ENCODE measurements at regions not wholly inside any gene's neighbourhood (a gene's known extent, or its start where the extent isn't known, plus 50 kb on each side); places are given as distances from the start of the nearest gene placed in this dataset.
"Not testable (repeated sequence)": the region's sequence is repeated elsewhere in the genome, so short reads cannot be mapped to it uniquely, and the experiment has no call there.

DNA sequence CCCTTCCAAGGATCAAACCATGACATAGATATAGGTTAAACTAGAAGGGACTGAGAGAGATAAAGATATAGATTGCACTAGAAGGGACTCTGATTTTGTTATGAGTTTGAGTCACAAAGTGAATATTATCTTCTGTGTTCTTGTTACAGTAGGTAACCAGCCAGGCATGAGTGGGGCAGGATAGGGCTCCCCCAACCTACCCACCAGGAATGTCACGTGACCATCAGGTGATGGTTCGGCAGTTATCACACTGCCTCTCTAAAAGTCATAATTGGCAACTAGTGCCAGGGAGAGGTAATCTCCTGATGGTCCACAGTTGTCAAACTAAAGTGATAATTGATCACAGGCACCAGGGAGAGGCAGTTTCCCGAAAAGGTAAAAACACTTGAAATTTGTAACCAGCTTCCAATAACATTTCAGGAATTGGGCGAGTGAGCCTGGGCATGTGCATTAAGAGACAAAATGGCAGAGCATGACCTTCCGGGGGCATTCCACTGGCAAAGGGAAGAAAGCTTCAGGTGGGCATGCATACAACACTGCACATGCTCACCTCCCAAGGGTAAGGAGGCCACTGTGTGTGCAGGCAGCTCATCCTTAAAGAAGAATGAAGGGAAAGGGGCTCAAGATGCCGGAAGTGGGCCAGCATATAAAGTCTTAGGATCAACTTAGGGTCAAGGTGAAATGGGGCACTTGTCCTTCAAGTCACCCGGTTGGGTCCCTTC lies 533.6 kb upstream of the HTR2C start:
- H3K9me2 ChIP-seq (replicated peaks; ENCODE audit: insufficient read depth, low read length): no peaks in the 10 kb centered on the region
- no peaks in the 10 kb centered on the region for H4K20me1 ChIP-seq (ENCODE audit: insufficient read depth, low read depth, low read length)
- no peak overlapping the region for H2AFZ ChIP-seq (ENCODE audit: low read length)
- no peak overlapping the region for H3K27ac ChIP-seq (ENCODE audit: low read length)
- H3K9me3 ChIP-seq (ENCODE audit: low read length): no peaks in the 10 kb centered on the region
- no peaks in the 10 kb centered on the region for H3K27me3 ChIP-seq (ENCODE audit: low read length)
- H3K79me2 ChIP-seq (ENCODE audit: low read length): no peaks in the 10 kb centered on the region
- no peak for DNase-seq
- no peaks in the 10 kb centered on the region for H3K36me3 ChIP-seq (ENCODE audit: insufficient read depth, low read length)
- no peak overlapping the region for H3K4me2 ChIP-seq (ENCODE audit: low read depth, low read length, poor library complexity, severe bottlenecking)
- no peak overlapping the region for H3K4me3 ChIP-seq (ENCODE audit: low read length)
- no peak overlapping the region for H3K9ac ChIP-seq (ENCODE audit: low read length)
- no peaks in the 10 kb centered on the region for H3K4me1 ChIP-seq (ENCODE audit: low read length)

DNA sequence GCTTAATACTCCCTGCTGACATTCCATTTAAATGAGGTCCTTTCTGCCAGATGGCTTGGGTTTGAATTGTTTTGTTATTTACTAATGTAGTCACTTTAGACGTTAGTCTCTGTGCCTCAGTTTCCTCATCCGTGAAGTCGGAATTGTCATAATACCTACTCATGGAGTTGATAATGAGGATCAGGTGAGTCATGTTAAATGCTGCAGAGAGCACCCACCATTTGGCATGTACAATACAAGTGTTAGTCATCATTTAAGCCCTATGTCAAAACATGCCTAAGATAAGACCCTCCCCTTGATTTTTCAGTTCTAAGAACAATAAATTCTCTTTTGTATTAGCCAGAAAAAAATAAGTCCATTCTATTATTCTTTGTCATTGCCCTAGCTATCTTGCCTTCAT lies 534.8 kb upstream of the HTR2C start:
- Histone ChIP-seq H3K9me3 (ENCODE audit: low read length) (no peaks in the 10 kb centered on the region), H3K4me2 (ENCODE audit: low read depth, low read length, poor library complexity, severe bottlenecking) (no peak overlapping the region), H3K9ac (ENCODE audit: low read length) (no peak overlapping the region), H3K4me1 (ENCODE audit: low read length) (no peaks in the 10 kb centered on the region), H3K9me2 (replicated peaks; ENCODE audit: insufficient read depth, low read length) (no peaks in the 10 kb centered on the region), H3K79me2 (ENCODE audit: low read length) (no peaks in the 10 kb centered on the region), H3K4me3 (ENCODE audit: low read length) (no peak overlapping the region), H3K27me3 (ENCODE audit: low read length) (no peaks in the 10 kb centered on the region), H4K20me1 (ENCODE audit: insufficient read depth, low read depth, low read length) (no peaks in the 10 kb centered on the region), H2AFZ (ENCODE audit: low read length) (no peak overlapping the region), H3K36me3 (ENCODE audit: insufficient read depth, low read length) (no peaks in the 10 kb centered on the region), H3K27ac (ENCODE audit: low read length) (no peak overlapping the region)
- DNase-seq: no peak

DNA sequence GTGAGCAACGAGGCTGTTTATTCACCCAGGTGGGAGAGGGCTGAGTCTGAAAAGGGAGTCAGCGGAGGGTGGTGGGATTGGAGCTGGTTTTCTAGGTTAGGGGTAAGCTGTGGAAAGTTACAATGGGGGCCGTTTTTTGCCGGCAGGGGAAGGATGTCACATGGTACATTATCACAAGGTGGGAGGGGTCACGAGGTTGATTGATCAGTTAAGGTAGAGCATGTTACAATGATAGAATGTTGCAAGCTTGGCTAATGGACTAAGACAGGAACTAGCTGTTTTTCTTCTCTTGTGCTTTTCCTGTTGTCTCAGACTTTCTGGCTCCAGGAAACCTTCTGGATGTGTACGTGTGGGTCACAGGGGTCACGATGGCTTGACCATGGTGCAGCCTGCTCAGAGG lies 536.3 kb upstream of the HTR2C start:
- H3K4me3 ChIP-seq (ENCODE audit: low read length): no peak overlapping the region
- no peaks in the 10 kb centered on the region for H3K27me3 ChIP-seq (ENCODE audit: low read length)
- no peaks in the 10 kb centered on the region for H3K9me3 ChIP-seq (ENCODE audit: low read length)
- DNase-seq: no peak
- H3K9me2 ChIP-seq (replicated peaks; ENCODE audit: insufficient read depth, low read length): no peaks in the 10 kb centered on the region
- H3K4me1 ChIP-seq (ENCODE audit: low read length): no peaks in the 10 kb centered on the region
- H3K36me3 ChIP-seq (ENCODE audit: insufficient read depth, low read length): no peaks in the 10 kb centered on the region
- no peak overlapping the region for H2AFZ ChIP-seq (ENCODE audit: low read length)
- no peaks in the 10 kb centered on the region for H4K20me1 ChIP-seq (ENCODE audit: insufficient read depth, low read depth, low read length)
- no peak overlapping the region for H3K9ac ChIP-seq (ENCODE audit: low read length)
- H3K27ac ChIP-seq (ENCODE audit: low read length): no peak overlapping the region
- H3K4me2 ChIP-seq (ENCODE audit: low read depth, low read length, poor library complexity, severe bottlenecking): no peak overlapping the region
- no peaks in the 10 kb centered on the region for H3K79me2 ChIP-seq (ENCODE audit: low read length)

DNA sequence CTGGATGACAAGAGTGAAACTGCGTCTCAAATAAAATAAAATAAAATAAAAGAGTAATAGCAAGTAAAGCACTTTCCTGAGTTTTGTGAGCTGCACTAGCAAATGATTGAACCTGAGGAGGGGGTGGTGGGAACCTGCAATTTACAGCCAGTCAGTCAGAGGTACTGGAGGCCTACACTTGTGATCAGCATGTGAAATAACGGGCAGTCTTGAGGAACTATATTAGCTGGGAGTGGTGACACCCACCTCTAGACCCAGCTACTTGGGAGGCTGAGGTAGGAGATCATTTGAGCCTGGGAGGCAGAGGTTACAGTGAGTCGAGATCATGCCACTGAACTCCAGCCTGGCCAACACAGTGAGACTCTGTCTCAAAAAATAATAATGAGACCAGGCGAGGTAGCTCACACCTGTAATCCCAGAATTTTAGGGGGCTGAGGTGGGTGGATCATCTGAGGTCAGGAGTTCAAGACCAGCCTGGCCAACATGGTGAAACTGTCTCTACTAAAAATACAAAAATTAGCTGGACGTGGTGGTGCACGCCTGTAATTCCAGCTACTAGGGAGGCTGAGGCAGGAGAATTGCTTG lies 537.1 kb upstream of the HTR2C start:
- Histone ChIP-seq H3K9me3 (ENCODE audit: low read length) (no peaks in the 10 kb centered on the region), H2AFZ (ENCODE audit: low read length) (no peak overlapping the region)

DNA sequence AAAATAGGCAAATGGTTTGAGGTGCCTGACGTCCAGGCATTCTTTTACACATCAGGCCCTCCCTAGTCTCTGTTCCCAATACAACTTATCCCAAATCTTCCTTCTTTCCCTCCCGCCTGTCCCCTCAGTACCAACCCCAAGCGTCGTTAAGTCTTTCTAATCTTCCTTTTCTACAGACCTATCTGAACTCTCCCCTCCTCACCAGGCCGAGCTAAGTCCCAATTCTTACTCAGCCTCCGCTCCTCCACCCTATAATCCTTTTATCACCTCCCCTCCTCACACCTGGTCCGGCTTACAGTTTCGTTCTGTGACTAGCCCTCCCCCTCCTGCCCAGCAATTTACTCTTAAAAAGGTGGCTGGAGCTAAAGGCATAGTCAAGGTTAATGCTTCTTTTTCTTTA lies 542.4 kb upstream of the HTR2C start:
- H3K4me1 ChIP-seq (ENCODE audit: low read length); H4K20me1 ChIP-seq (ENCODE audit: insufficient read depth, low read depth, low read length); H3K9ac ChIP-seq (ENCODE audit: low read length); H3K9me2 ChIP-seq (replicated peaks; ENCODE audit: insufficient read depth, low read length); H3K27me3 ChIP-seq (ENCODE audit: low read length); H3K79me2 ChIP-seq (ENCODE audit: low read length); H3K9me3 ChIP-seq (ENCODE audit: low read length); H3K27ac ChIP-seq (ENCODE audit: low read length); H2AFZ ChIP-seq (ENCODE audit: low read length); H3K36me3 ChIP-seq (ENCODE audit: insufficient read depth, low read length); H3K4me2 ChIP-seq (ENCODE audit: low read depth, low read length, poor library complexity, severe bottlenecking); DNase-seq; H3K4me3 ChIP-seq (ENCODE audit: low read length): not testable (repeated sequence)

More for the DNA sequence above, 537.1 kb upstream of the HTR2C start:
- no peaks in the 10 kb centered on the region for H3K79me2 ChIP-seq (ENCODE audit: low read length)
- no peak overlapping the region for H3K4me3 ChIP-seq (ENCODE audit: low read length)
- no peak overlapping the region for H3K4me2 ChIP-seq (ENCODE audit: low read depth, low read length, poor library complexity, severe bottlenecking)
- no peak overlapping the region for H3K27ac ChIP-seq (ENCODE audit: low read length)
- no peaks in the 10 kb centered on the region for H3K36me3 ChIP-seq (ENCODE audit: insufficient read depth, low read length)
- DNase-seq: no peak
- no peaks in the 10 kb centered on the region for H3K4me1 ChIP-seq (ENCODE audit: low read length)
- no peak overlapping the region for H3K9ac ChIP-seq (ENCODE audit: low read length)
- no peaks in the 10 kb centered on the region for H3K9me2 ChIP-seq (replicated peaks; ENCODE audit: insufficient read depth, low read length)
- H4K20me1 ChIP-seq (ENCODE audit: insufficient read depth, low read depth, low read length): no peaks in the 10 kb centered on the region
- no peaks in the 10 kb centered on the region for H3K27me3 ChIP-seq (ENCODE audit: low read length)

DNA sequence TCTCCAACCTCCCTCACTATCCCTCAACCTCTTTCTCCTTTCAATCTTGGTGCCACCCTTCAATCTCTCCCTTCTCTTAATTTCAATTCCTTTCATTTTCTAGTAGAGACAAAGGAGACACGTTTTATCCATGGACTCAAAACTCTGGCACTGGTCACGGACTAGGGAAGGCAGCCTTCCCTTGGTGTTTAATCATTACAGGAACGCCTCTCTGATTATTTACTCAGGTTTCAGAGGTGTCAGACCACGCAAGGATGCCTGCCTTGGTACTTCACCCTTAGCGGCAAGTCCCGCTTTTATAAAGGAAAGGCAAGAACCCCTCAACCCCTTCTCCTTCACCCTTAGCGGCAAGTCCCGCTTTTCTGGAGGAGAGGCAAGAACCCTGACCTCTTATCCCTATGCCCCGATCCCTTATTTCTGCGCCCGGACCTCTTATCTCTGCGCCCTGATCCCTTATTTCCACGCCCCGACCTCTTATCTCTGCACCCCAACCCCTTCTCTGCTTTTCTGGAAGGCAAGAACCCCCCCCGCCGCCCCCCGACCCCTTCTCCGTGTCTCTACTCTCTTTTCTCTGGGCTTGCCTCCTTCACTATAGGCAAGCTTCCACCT lies 543.1 kb upstream of the HTR2C start:
- H3K4me3 ChIP-seq (ENCODE audit: low read length); H3K9ac ChIP-seq (ENCODE audit: low read length); H4K20me1 ChIP-seq (ENCODE audit: insufficient read depth, low read depth, low read length); H3K27ac ChIP-seq (ENCODE audit: low read length); H2AFZ ChIP-seq (ENCODE audit: low read length); H3K27me3 ChIP-seq (ENCODE audit: low read length); H3K79me2 ChIP-seq (ENCODE audit: low read length); H3K4me1 ChIP-seq (ENCODE audit: low read length); H3K9me3 ChIP-seq (ENCODE audit: low read length); H3K4me2 ChIP-seq (ENCODE audit: low read depth, low read length, poor library complexity, severe bottlenecking); H3K9me2 ChIP-seq (replicated peaks; ENCODE audit: insufficient read depth, low read length); H3K36me3 ChIP-seq (ENCODE audit: insufficient read depth, low read length); DNase-seq: not testable (repeated sequence)

DNA sequence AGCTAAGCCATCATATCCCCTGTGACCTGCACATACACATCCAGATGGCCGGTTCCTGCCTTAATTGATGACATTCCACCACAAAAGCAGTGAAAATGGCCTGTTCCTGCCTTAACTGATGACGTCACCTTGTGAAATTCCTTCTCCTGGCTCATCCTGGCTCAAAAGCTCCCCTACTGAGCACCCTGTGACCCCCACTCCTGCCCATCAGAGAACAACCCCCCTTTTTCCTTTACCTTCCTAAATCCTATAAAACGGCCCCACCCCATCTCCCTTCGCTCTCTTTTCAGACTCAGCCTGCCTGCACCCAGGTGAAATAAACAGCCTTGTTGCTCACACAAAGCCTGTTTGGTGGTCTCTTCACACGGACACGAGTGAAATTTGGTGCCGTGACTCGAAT lies 543.8 kb upstream of the HTR2C start:
- not testable (repeated sequence) for DNase-seq; H3K4me2 ChIP-seq (ENCODE audit: low read depth, low read length, poor library complexity, severe bottlenecking); H3K36me3 ChIP-seq (ENCODE audit: insufficient read depth, low read length); H3K9ac ChIP-seq (ENCODE audit: low read length); H3K79me2 ChIP-seq (ENCODE audit: low read length); H3K4me3 ChIP-seq (ENCODE audit: low read length); H3K4me1 ChIP-seq (ENCODE audit: low read length); H3K27me3 ChIP-seq (ENCODE audit: low read length); H3K27ac ChIP-seq (ENCODE audit: low read length); H2AFZ ChIP-seq (ENCODE audit: low read length); H3K9me2 ChIP-seq (replicated peaks; ENCODE audit: insufficient read depth, low read length); H4K20me1 ChIP-seq (ENCODE audit: insufficient read depth, low read depth, low read length); H3K9me3 ChIP-seq (ENCODE audit: low read length)

DNA sequence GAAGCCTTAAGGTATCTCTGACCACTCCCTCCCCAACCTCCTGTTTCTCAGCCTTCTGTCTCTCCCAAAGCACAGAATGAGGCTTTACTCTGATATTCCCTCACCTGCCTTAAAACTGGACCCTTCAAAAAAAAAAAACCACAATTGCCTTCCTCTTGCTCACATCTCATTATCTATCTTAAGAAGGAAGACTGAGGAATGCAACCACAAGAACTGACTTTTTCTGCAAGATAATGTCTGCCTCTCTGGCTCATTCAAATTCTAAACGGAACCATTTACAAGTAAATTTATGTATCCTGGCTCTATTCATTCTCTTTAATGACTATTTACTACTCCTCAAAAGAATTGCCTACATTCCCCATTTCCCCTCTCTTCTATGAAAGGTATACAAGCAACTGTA lies 545.5 kb upstream of the HTR2C start:
- Histone ChIP-seq H3K4me3 (ENCODE audit: low read length) (no peak overlapping the region), H3K36me3 (ENCODE audit: insufficient read depth, low read length) (no peaks in the 10 kb centered on the region), H3K4me1 (ENCODE audit: low read length) (no peaks in the 10 kb centered on the region), H3K4me2 (ENCODE audit: low read depth, low read length, poor library complexity, severe bottlenecking) (no peak overlapping the region), H3K27ac (ENCODE audit: low read length) (no peak overlapping the region), H3K9ac (ENCODE audit: low read length) (no peak overlapping the region), H3K79me2 (ENCODE audit: low read length) (no peaks in the 10 kb centered on the region), H3K27me3 (ENCODE audit: low read length) (no peaks in the 10 kb centered on the region), H4K20me1 (ENCODE audit: insufficient read depth, low read depth, low read length) (no peaks in the 10 kb centered on the region), H2AFZ (ENCODE audit: low read length) (no peak overlapping the region), H3K9me3 (ENCODE audit: low read length) (no peaks in the 10 kb centered on the region), H3K9me2 (replicated peaks; ENCODE audit: insufficient read depth, low read length) (no peaks in the 10 kb centered on the region)
- no peak for DNase-seq
